Fibroblast of lung (primary cell): ENCODE measurements at regions not wholly inside any gene's neighbourhood (a gene's known extent, or its start where the extent isn't known, plus 50 kb on each side); places are given as distances from the start of the nearest gene placed in this dataset.
A peak's percentile ranks its signal among the peaks of the same experiment; 100 is the strongest.

ENCODE experiments used
- DNase-seq, 2 donors: peaks; one replicate each; pipeline versions ENCODE4 v3.0.0 to v3.0.0-alpha.2; 2010; ENCODE audit warnings: low read depth in 2 of 2
- H2AFZ ChIP-seq: 2 replicates; pipeline ENCODE4 v1.5.1; 2012; ENCODE audit warnings: low read length, control low read depth, inconsistent platforms
- H3K27ac ChIP-seq: 2 replicates; pipeline ENCODE4 v1.5.1; 2011; ENCODE audit warnings: low read length, control low read depth; ENCODE audit not compliant: insufficient read depth
- H3K27me3 ChIP-seq: 2 replicates; pipeline ENCODE4 v1.5.1; 2011; ENCODE audit warnings: mild to moderate bottlenecking, low read length; ENCODE audit not compliant: control insufficient read depth, insufficient read depth
- H3K36me3 ChIP-seq: 2 replicates; pipeline ENCODE4 v1.5.1; 2011; ENCODE audit warnings: low read length; ENCODE audit not compliant: control insufficient read depth, insufficient read depth
- H3K4me1 ChIP-seq: 2 replicates; pipeline ENCODE4 v1.5.1; 2011; ENCODE audit warnings: low read length; ENCODE audit not compliant: control insufficient read depth, insufficient read depth; ENCODE audit errors: extremely low read depth
- H3K4me2 ChIP-seq: 2 replicates; pipeline ENCODE4 v1.5.1; 2011; ENCODE audit warnings: low read length, control low read depth; ENCODE audit not compliant: insufficient read depth; ENCODE audit errors: extremely low read depth
- H3K4me3 ChIP-seq, 4 experiments: fragments of 200-600 bp in 1 of 4; sonication (generic) in 1 of 4; replicated peaks in 1 of 4; 2 replicates each; pipeline ENCODE4 v1.5.1; 2011 to 2016; ENCODE audit warnings: low read length in 4 of 4, low read depth in 3 of 4, mild to moderate bottlenecking in 3 of 4, control low read depth in 2 of 4, inconsistent platforms in 1 of 4, mixed read lengths in 1 of 4; ENCODE audit not compliant: insufficient read depth in 1 of 4; ENCODE audit errors: control extremely low read depth in 1 of 4
- H3K79me2 ChIP-seq: 2 replicates; pipeline ENCODE4 v1.5.1; 2012; ENCODE audit warnings: mild to moderate bottlenecking, low read length, inconsistent platforms; ENCODE audit not compliant: control insufficient read depth, insufficient read depth
- H3K9ac ChIP-seq: 2 replicates; pipeline ENCODE4 v1.5.1; 2011; ENCODE audit warnings: mild to moderate bottlenecking, low read length, control low read depth; ENCODE audit not compliant: insufficient read depth
- H3K9me3 ChIP-seq: 2 replicates; pipeline ENCODE4 v1.5.1; 2012; ENCODE audit warnings: low read depth, low read length; ENCODE audit not compliant: control insufficient read depth, insufficient read depth
- H4K20me1 ChIP-seq: 2 replicates; pipeline ENCODE4 v1.5.1; 2011; ENCODE audit warnings: low read length; ENCODE audit not compliant: control insufficient read depth, insufficient read depth; ENCODE audit errors: extremely low read depth
- CTCF ChIP-seq, 2 donors: IDR thresholded peaks in 1 of 2; conservative IDR thresholded peaks in 1 of 2; 1 replicate in 1 of 2; 2 replicates in 1 of 2; pipeline ENCODE4 v1.5.1; 2011 to 2012; ENCODE audit warnings: low read length in 2 of 2, control low read depth in 1 of 2, inconsistent platforms in 1 of 2, low read depth in 1 of 2, mild to moderate bottlenecking in 1 of 2
- EZH2 ChIP-seq: IDR thresholded peaks from 2 replicates; pipeline ENCODE4 v1.5.1; 2012; ENCODE audit warnings: low read length, control low read depth, mild to moderate bottlenecking; ENCODE audit errors: missing control alignments

- no peaks in the 10 kb centered on the region for H3K36me3 ChIP-seq
- TF ChIP-seq EZH2: no peak
- TF ChIP-seq CTCF (conservative IDR thresholded peaks at IDR 0.05 in 1 of 2, IDR thresholded peaks at IDR 0.05 in 1 of 2; ENCODE audit: low read depth in 1 of 2, low read length in 2 of 2): no peak
- H3K27ac ChIP-seq: no peak overlapping the region
- no peak for DNase-seq
- H2AFZ ChIP-seq: no peak overlapping the region
- no peaks in the 10 kb centered on the region for H3K79me2 ChIP-seq
- no peak overlapping the region for H3K4me3 ChIP-seq
- H3K4me2 ChIP-seq: no peak overlapping the region
- H3K4me1 ChIP-seq: no peaks in the 10 kb centered on the region
- no peak overlapping the region for H3K9ac ChIP-seq
- no peaks in the 10 kb centered on the region for H3K27me3 ChIP-seq
- no peaks in the 10 kb centered on the region for H3K9me3 ChIP-seq
- no peaks in the 10 kb centered on the region for H4K20me1 ChIP-seq
Observed at GRCh38 chr3:107446706-107447105, 69.5 kb downstream of the CCDC54 start.

- H3K4me2 ChIP-seq: no peak overlapping the region
- no peak overlapping the region for H3K4me3 ChIP-seq
- H3K36me3 ChIP-seq: no peaks in the 10 kb centered on the region
- no peaks in the 10 kb centered on the region for H3K4me1 ChIP-seq
- H4K20me1 ChIP-seq: no peaks in the 10 kb centered on the region
- no peak overlapping the region for H3K27ac ChIP-seq
- TF ChIP-seq EZH2 (no peak), CTCF (conservative IDR thresholded peaks at IDR 0.05 in 1 of 2, IDR thresholded peaks at IDR 0.05 in 1 of 2; ENCODE audit: low read depth in 1 of 2, low read length in 2 of 2) (no peak)
- H3K9me3 ChIP-seq: no peaks in the 10 kb centered on the region
- H3K9ac ChIP-seq: no peak overlapping the region
- no peak overlapping the region for H2AFZ ChIP-seq
- DNase-seq: peak in 1 of 2 donors; percentile 42
- no peaks in the 10 kb centered on the region for H3K79me2 ChIP-seq
- no peaks in the 10 kb centered on the region for H3K27me3 ChIP-seq
Observed at GRCh38 chr3:107450254-107450893, 72.4 kb upstream of the BBX start.

GRCh38 chr3:107452436-107452835 lies 70.3 kb upstream of the BBX start:
- H3K79me2 ChIP-seq: no peaks in the 10 kb centered on the region
- H2AFZ ChIP-seq: no peak overlapping the region
- H3K27ac ChIP-seq: no peak overlapping the region
- H3K36me3 ChIP-seq: no peaks in the 10 kb centered on the region
- no peak overlapping the region for H3K4me2 ChIP-seq
- H3K9me3 ChIP-seq: no peaks in the 10 kb centered on the region
- DNase-seq: peak; percentile 61 to 83
- H4K20me1 ChIP-seq: no peaks in the 10 kb centered on the region
- TF ChIP-seq EZH2 (no peak), CTCF (conservative IDR thresholded peaks at IDR 0.05 in 1 of 2, IDR thresholded peaks at IDR 0.05 in 1 of 2; ENCODE audit: low read depth in 1 of 2, low read length in 2 of 2) (no peak)
- H3K9ac ChIP-seq: no peak overlapping the region
- H3K4me3 ChIP-seq: no peak overlapping the region
- no peaks in the 10 kb centered on the region for H3K27me3 ChIP-seq
- no peaks in the 10 kb centered on the region for H3K4me1 ChIP-seq
